IPS DF 4.7 (cell line): ENCODE measurements at regions not wholly inside any gene's neighbourhood (a gene's known extent, or its start where the extent isn't known, plus 50 kb on each side); places are given as distances from the start of the nearest gene placed in this dataset.
A peak's percentile ranks its signal among the peaks of the same experiment; 100 is the strongest.

ENCODE experiments used
- DNase-seq: peaks from one replicate; pipeline ENCODE4 v3.0.0-alpha.2; 2013; ENCODE audit warnings: low spot score; ENCODE audit errors: extremely low read depth

DNA sequence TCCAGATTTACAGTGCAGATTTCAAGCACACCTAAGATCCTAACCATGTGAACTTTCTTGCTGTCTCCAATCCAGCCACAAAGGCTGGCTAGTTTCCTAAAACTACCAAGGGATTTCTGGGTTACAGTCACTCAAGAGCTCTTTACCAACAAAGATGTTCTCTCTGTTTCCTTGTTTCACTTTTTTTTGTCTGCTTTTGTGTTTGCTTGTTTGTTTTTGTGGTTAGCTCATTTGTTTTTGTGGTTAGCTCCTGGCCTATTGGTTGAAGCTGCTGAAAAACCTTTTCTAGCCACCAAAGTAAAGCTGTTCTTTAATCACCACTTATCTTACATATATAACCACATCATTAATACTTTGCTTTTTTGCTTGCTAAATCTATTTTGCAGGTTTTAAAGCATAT is 642.5 kb upstream of the GALNTL6 start:
- no peak for DNase-seq

DNA sequence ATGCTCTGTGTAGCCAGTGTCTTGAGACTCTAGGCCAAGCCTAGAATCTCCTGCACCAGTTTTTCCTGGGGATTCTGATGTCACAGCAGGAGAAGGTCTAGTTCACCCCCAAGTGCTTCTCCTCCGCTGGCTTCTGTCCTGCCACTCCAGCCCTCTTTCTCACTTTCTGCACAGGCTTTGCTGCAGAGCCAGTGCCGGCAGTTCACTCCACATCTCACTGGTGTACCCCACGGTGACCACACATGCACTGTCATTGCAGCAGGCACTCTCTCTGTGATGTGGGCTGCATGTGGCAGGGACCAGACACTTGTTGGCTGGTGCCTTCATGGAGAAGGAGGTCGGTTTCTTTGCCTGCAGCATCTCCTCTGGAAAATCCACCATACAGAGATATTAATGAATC is 643.8 kb upstream of the GALNTL6 start:
- no peak for DNase-seq

DNA sequence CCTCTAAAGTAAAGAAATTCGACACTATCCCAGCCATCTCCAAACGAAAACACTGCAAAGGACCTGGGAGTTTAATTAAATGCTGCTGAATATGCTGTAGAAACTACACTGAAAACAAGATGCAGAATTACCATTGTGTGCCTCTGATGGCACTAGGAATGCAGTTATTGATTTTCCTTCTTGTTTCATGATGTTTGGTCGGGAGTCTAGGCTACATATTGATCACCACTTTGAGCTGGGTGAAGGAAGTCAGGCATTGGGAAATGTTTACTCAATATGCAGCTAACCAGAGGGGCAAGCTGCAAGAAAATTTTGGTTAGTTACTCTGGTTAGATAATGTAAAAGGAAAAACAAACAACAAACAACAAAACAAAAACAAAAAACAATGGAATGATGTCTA is 650.7 kb upstream of the GALNTL6 start:
- no peak for DNase-seq

DNA sequence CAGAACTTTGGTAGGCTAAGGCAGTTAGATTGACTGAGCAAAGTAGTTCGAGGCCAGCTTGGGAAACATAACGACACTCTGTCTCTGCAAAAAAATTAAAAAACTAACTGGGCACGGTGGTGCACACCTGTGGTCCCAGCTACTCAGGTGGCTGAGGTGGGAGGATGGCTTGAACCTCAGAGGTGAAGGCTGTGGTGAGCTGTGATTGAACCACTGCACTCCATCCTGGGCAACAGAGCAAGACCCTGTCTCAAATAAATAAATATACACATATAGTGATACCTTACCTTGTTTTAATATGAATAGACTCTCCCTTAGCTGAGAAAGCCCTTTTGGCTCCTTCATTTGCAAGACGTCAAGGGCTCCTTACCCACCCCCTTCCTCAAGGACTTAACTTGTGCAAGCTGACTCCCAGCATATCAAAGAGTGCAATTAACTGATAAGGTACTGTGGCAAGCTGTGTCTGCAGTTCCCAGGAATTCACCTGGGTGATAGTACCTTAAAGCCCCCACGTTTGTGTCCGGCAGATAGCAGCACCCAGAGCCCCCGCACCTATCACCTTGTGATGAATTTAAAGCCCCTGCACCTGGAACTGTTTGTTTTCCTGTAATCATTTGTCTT is 655.6 kb upstream of the GALNTL6 start:
- DNase-seq: no peak

DNA sequence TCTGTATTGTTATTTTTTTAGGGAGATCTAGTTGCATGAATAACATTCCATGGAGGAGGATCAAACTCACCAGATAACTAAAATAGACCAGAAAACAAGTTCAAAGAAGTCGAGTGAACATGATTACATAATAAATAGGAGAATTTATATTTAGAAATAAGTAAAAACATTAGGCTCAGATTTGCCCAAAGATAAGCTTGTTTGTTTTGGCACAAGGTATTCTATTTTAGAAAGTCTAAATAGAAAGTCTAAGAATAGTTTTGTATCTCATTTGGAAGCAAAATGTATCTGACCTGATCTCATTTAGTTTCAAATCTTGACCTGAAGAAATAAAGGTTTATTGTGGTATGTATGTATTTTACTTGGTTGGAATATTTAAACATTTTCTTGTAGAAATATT is 670.6 kb upstream of the GALNTL6 start:
- DNase-seq: no peak

DNA sequence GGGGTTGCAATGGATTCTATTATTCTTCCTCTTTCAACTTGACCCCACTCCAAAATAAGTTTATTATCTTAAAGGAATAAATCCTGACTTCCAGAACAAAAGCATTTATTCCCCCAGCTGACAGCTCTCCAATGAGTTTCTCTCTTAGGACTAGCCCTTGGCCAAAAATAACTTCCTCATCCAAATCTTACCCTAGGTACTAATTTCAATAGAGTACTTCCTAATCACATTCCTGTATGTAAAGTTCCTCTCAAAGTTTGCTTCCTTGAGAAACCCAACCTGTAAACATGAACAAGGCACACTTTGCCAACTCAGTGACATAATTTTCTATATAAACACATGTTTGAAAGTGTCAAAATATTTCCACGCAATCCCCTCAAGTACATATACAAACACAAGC is 671.2 kb upstream of the GALNTL6 start:
- no peak for DNase-seq

DNA sequence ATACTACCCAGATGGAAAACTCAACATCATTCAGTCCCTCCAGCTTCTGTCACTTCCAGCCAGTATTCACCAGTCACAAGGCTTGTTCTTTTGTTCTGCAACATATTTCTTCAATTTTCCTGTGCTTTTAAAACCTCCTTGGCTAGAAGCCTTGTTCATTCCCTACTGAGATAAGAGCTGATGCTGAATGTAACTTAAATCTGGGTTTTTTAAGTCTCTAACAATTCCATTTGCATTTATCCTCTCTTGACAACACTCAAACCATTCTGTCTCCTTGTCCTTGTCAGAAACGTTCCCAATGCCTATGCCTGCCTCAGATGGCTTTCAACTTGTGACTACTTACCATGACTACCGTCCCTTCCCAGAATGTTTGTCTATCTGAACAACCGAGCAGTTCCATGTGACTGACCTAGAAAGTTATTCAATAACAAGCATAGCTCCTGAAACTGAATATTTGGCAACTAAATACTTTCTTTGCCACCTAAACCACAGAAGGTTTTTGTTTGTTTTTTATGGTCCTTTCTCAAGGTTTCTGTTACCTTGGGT is 682.9 kb upstream of the GALNTL6 start:
- DNase-seq: no peak

DNA sequence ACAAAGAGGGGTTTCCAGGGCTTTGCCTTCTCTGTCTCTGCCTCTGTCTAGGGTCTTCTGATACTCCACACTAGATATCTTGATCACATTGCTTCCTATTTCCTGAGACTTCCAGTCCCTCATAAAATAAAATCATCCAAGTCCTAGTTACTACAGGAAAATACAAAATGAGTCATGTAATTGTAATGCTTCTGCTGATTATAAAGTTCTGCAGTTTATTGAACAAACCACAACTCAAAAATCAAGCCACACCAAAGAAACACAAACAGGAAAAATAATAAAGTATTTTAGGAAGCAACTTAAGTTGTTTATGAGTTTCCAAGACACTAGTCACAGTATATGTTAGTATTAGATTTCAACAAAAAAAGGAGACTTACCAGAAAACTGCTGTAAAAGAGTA is 695.1 kb upstream of the GALNTL6 start:
- DNase-seq: no peak

DNA sequence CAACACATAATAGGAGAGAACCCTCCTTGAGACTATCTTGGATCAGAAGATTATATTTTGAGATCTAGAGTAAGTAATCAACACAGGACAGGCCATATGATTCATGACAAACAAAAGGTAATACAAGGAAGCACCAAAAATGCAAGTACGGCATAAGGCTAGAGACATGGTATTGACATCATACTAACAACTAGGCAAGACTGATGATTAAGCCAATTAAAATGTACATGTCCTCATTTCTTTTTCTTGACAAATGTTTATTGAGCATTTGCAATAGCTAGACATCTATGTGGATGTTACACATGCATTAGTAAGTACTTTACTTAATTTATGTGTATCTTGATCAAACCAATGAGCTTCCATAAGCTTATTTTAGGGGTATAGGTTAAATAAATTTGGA is 695.7 kb upstream of the GALNTL6 start:
- no peak for DNase-seq

DNA sequence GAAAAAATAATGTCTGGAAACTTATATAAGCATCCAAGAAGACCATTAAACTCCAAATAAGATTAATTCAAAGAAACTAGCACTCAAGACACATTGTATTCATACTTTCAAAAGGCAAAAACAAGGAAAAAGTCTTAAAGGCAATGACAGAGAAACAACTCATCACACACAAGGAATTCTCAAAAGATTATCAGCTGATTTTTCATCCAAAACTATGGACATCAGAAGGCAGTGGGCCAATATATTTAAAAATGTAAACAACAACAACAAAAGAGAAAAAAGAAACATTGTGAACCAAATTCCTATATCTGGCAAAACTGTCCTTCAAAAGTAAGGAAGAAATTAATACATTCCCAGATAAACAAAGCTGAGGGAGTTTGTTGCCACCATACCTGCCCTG is 711.4 kb upstream of the GALNTL6 start:
- DNase-seq: no peak

DNA sequence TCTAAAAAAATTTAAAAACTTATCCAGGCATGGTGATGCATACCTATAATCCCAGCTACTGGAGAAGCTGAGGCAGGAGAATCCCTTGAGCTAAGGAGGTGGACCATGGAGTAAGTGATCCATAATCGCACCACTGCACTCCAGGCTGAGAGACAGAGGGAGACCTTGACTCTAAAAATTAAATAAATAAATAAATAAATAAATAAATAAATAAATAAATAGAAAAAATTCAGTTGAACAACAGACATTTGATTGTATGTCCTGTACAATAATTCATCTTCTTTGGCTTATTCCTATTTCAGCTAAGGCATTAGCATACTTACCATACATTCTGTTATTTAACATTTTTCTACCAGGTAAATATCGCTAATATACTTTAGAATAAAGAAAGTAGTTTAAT is 726.1 kb upstream of the GALNTL6 start:
- no peak for DNase-seq

DNA sequence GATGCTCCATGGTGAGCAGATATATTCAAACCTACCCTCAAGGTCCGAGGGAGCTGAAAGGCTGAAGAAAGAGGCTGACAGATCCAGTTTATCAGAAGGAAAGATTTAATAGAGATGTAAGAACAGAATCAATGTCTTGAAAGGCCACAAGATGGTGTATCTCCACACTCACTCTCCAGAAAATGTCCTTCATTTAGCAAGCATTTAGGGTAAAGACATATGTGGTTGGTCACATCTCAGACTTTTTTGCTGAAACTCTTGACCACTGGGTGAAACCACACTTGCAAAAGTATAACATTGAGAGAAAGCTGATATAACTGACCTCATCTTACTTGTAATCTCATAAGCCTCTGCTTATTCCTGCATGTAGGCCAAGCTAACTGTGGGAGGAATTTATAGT is 745.8 kb upstream of the GALNTL6 start:
- DNase-seq: no peak

DNA sequence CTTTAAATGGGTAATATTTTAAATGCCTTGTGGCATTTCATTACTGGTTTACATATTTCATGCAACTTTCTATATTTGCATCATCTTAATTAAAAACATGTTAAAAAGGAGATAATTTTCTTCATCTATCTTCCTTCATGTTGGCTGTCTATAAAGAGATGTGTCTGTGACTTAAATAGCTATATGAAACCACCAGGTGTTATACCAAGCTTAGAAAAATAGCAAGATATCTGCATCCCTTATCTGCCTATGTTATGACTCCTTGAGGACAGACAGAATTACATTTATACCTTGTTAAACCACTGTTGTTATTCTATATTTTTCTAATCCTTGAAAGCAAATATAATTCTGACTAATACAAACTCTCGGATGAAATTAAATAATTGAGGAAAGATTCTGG is 763.8 kb upstream of the GALNTL6 start:
- DNase-seq: no peak

DNA sequence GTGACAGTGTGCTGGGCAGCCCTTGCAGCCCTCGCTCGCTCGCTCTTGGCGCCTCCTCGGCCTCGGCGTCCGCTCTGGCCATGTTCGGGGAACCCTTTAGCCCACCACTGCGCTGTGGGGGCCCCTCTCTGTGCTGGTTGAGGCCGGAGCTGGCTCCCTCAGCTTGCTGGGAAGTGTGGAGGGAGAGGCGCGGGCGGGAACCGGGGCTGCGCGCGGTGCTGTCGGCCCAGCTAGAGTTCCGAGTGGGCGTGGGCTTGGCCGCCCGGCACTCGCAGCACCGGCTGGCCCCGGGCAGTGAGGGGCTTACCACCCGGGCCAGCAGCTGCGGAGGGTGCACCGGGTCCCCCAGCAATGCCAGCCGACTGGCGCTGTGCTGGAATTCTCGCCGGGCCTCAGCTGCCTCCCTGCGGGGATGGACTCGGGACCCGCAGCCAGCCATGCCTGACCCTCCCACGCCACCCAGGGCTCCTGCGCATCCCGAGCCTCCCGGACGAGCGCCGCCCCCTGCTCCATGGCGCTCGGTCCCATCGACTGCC is 770.1 kb upstream of the GALNTL6 start:
- DNase-seq: no peak

DNA sequence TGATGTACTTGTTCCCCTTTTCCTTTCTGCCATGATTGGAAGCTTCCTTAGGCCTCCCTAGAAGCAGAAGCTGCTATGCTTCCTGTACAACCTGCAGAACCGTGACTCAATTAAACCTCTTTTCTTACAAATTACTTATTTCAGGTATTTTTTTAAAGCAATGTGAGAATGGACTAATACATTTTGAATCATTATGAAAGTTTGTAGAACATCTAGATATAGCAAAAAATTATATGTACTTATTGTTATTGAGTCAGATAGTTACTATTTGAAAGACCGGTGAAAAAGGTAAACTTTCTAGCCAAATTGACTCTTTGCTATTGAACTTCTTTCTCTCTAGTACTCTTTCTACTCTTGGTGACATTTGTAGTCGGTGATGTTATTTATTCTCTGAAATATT is 777.3 kb upstream of the GALNTL6 start:
- DNase-seq: no peak

DNA sequence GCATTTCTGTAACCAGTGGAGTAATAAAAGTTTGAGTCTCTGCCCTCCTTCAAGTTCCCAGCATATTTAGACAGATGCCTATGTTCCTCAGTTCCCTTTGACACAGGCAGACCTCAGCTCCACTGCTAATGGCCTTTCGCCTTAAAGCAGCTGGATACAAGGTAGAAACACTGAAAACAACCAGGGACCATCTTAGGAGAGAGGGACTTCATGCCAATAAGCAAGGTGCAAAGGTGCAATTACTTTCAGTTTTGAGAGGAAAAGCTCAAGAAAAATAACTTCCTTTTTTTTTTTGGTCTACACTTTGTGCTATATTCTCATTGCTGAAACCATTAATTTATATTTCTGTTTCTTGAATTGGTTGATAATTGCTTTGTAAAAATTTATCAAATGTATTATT is 781.9 kb upstream of the GALNTL6 start:
- DNase-seq: no peak

DNA sequence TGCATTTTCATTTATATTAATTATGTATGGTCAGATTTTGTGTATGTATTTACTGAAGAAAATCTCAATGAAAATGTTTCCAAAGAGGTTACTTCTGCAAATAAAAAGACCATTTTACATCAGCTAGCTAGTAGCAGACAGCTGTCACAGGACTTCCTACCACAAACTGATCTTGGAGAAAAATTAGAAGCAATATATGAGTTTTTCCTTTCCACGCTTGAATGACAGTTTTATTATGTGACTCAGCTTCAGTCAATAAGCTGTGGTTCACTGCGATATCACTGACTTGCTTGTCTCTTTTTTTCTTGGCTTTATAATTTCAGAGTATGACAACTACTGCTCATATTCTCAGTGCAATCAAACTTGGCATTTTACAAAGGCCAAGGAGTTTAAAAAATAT is 787.4 kb upstream of the GALNTL6 start:
- no peak for DNase-seq

DNA sequence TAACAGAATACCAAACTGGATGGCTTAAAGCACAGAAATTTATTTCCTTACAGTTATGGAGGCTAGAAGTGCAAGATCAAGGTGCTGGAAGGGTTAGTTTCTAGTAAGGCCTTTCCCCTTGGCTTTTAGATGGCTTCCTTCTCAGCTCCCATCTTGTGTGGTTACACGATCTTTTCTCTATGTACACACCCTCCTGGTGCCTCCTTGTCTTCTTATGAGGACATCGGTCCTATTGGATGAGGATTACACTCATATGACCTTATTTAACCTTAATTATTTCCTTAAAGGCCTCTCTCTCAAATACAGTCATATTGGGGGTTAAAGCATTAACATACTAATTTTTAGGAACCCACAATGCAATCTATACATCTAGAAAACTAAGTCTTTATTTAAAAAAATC is 787.9 kb upstream of the GALNTL6 start:
- no peak for DNase-seq

DNA sequence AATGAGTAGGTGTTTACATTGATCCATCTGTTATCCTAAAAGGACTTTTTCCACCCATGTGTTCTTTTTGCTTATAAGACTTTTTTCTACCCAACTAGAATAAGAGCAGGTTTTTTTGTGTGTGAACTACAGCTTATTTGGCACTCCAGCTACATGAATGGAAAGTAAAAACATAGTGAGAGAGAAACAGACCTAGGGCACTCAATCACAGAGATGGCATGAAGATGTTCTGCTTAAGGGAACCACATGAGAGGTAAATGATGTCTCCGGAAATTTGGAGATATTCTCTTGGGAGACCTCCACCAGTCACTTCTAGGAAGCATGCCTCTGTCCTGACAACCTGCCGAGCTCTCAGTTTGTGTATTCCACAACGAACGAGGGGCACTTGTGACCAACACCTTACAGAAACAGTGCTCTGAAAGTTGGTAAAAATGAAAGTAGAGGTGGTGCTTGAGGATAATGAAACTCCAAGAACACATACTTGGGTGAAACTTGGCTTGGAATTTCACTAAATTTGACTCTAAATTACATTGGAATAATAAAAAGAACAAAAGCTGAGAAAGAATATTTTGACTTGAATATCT is 788.4 kb upstream of the GALNTL6 start:
- DNase-seq: no peak

DNA sequence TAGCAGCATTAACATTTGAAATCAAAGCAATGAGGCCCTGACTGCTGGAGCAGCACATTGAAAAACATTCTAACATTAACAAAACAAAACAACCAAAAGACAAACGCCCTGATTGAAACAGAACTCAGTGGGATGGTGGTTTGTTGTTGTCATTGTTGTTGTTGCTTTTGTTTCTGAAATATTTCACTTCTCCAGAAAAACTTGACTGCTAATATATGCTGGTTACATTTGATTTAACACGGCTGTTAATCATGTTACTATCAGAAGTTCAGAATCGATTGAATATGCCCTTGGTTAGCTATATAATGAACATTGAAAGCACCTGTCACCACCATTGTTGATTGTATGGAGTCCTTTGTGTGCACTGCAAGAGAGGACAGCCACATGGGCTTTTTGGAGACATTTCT is 790.4 kb upstream of the GALNTL6 start:
- DNase-seq: peak; percentile 19

DNA sequence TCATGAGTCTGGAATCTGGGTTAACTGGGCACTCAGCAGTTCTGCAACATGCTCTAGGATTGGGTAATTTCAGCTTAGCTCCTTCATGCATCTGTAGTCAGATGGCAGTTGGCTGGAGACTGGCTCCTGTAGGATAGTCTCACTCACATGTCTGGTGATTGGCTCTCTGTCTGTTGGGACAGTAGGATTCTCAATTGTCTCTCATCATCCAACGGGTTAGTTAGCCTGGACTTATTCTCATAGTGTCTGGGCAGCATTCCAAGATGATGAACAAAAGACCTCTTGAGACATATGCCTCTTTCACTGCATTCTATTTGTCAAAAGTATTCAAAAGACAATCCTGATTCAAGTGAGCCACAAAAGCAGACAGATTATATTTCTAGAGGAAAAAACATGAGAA is 795.6 kb upstream of the GALNTL6 start:
- no peak for DNase-seq

DNA sequence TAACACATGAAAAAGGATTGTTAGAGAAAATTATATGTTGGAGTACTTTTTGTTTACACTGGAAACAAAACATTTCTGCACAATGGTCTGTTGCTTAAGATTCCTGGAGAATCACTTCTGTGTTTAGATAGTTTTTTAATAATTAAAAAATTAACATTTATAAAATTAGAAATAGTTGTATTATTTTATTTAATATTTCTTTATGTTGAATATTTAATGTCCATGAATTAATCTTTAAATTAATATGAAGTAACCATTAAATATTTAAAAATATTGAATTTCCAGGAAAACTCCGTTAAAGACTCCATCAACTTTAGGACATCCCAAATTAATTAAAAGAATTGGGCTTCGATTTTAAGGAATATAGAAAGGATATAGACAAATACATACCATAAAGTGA is 797.1 kb upstream of the GALNTL6 start:
- DNase-seq: no peak

DNA sequence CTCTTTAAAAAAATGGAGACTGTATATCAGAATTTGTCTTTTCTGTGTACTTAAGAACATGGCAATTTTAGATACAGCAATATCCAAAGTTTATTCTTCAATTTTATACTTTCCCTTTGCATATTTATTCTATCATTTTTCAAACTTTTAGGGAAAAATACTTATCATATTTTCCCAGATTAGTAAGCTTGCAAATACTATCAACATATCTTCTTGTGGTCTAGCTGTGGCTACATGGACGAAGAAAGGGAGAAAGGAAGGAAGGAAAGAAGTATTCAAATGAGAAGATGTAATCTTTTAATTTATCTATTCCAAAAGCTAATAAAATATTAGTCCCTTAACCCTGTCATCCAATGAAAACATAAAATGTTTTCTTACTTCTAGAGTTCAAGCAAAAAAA is 797.8 kb upstream of the GALNTL6 start:
- DNase-seq: no peak
